Inferior parietal cortex (tissue), 1 donor: ENCODE measurements at regions not wholly inside any gene's neighbourhood (a gene's known extent, or its start where the extent isn't known, plus 50 kb on each side); places are given as distances from the start of the nearest gene placed in this dataset.
A peak's percentile ranks its signal among the peaks of the same experiment; 100 is the strongest.

Source experiments
- DNase-seq: peaks from one replicate; pipeline ENCODE4 v3.0.0-alpha.2; 2016; ENCODE audit errors: extremely low spot score

- DNase-seq: no peak
These were observed 219.9 kb downstream of the NXNL2 start for GRCh38 chr9:88754886-88755285.

DNA sequence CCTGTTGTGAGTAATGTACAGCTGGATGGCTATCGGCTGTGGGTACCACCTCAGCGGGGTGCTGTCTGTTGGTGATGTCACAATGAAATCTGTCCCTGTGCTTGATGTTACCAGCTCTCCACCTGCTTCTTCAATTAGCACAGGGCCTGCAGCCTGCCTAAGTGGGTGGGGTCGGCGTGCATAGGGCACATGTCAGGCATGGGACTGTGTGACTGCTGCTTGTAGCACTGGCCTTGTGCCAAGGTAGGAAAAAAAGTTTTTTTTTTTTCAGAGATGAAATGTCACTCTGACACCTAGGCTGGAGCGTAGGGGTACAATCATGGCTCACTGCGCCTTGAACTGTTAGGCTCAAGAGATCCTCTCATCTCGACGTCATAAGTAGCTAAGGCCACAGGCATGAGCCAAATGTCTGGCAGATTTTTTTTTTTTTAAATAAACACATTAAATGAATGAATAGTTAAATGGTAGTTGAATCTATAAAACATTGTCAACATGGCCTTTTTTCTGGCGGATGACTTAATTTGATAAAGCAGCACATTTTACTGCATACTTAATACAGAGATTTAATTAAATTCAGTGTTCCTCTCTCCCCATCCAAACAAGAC, 222.5 kb downstream of the NXNL2 start:
- no peak for DNase-seq

DNA sequence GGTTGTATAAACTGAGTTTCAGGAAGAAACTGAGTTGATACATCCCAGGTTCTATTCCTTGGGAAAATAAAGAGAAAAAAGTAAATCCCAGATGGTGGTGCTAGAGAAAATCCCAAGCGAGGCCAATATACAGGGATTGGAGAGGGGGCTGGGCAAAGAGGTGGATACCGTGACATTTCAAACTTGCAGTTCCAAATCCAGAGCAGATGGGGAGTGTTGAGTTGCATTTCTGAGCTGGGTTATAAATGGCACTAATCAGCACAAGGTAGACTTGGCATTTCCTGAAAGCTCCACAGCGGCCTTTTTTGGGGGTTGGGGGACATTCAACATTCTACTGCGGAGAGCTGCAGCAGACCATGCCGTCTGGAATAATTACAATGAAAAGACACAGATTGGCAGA, 224.4 kb downstream of the NXNL2 start:
- no peak for DNase-seq

GRCh38 chr9:88766778-88767503, 224.3 kb upstream of the S1PR3 start:
- DNase-seq: no peak

DNA sequence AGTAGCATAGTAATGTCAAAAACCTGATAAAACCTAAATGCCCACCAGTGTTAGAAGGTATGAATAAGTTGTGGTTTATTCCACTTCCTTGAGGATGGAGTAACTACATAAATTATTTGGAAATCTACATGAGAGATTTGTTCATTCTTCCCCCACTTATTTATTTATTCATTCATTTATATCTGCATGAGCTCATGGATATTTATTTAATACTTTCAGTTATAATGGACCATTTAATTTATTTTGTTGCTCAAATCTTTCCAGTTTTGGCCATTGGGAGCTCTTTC, 223.8 kb upstream of the S1PR3 start:
- DNase-seq: no peak

- no peak for DNase-seq
These were observed 218.7 kb upstream of the S1PR3 start for GRCh38 chr9:88772575-88772974.

DNA sequence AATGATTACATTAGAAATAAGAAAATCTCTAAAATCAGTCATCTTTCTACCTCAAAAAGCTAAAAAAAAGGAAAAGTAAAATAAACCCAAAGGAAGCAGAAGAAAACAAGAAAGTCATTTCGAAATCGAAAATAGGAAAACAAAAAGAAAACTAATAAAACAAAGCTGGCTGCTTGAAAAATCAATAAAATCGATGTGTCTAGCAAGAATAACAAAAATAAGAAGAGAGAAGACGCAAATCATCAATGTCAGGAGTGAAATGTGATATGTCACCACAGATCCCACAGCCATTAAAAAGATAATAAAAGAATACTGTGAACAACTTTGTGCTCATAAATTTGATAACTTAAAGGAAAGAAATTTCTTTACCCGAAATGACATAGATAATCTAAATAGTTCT, 218.1 kb upstream of the S1PR3 start:
- no peak for DNase-seq

- no peak for DNase-seq
These were observed 217.5 kb upstream of the S1PR3 start for GRCh38 chr9:88773627-88774244.

GRCh38 chr9:88775037-88775471, 216.2 kb upstream of the S1PR3 start:
- no peak for DNase-seq

DNA sequence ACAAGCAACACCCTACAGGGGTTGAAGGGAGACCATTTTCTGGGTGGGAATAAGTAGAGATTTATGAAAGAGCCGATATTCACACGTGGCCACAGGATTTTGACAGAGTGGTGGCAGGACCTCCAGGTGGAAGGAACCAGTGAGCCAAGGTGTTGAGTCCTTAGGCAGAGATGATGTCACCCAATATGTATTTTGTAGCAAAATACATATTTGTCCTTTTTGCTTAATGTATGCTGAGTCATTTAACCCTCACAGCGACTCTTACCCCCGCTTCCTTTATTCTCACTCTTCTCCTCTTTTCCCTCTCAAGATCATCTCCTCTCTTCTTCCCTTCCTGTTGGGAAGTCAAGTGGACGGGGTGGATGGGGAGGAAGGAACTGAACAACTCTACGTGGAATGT, 215.7 kb upstream of the S1PR3 start:
- DNase-seq: no peak

GRCh38 chr9:88775966-88776365, 215.3 kb upstream of the S1PR3 start:
- DNase-seq: no peak

DNA sequence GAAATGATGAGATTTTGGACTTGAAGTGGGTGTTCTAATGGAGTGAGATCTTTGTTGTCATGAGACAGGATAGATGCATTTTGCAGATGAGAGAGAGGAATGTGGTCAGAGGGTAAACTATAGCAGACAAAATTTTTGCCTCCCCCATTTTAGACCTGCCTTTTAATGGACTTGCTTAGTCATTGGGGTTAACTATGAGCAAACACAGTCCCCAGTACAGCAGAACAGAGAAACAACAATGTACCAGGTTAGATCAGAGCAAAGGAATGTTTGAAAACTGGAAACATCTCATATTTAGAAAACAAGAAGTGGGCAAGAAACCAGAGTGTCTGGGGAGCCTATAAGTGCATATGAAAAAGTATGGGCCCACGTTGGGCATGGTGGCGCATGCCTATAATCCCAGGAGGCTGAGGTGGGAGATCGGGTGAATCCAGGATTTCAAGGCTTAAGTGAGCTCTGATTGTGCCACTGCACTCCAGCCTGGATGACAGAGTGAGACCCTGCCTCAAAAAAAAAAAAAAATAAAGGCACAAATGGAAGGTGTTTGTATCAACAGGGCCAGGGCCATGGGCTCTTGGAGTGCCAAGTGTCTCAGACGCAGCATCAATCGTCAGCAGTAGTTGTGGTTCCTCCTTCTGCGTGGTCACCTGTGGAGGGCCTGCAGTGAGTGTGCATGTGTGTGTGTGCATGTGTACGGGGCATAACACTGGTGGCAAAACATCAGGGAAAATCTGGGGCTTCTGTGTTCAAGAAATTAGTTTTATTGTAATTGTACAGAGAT, 214.4 kb upstream of the S1PR3 start:
- DNase-seq: no peak

GRCh38 chr9:88777498-88778312, 213.6 kb upstream of the S1PR3 start:
- no peak for DNase-seq

DNA sequence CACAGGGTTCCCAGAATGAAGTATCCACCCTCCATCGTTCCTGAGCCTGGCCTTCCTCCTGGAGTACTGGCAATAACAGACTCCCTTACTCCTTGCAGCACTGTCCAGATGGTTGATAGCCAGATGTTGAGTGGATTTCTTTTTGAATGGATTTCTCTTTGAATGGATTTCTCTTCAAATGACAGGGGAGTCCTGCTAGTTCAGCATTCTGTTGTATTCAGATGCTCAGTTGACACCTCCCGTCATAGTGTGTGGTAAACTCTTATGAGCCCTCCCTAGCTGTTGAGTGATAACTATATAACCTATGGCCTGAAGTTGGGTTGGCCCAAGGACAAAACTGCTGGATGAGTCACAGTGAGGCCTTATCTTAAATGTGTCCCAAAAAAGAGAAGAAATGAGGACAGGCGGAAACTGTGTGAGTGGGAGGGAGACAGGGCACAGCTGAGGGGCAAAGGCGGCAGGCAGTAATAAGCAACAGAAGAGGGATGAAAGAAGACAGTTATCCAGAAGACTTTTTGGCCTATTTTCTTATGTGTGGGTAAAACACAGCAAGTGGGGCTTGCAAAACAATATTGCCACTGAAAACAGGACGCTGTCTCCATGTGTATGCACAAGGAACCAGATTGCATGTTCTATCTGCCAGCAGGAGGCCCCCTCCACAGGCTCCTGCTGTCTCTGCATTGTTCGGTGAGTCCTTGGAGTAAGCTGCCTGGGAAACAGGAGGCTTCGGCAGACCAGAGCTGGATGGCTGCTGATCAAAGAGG, 209.5 kb upstream of the S1PR3 start:
- peak; percentile 22 for DNase-seq

- no peak for DNase-seq
These were observed 208.1 kb upstream of the S1PR3 start for GRCh38 chr9:88782931-88783710.

DNA sequence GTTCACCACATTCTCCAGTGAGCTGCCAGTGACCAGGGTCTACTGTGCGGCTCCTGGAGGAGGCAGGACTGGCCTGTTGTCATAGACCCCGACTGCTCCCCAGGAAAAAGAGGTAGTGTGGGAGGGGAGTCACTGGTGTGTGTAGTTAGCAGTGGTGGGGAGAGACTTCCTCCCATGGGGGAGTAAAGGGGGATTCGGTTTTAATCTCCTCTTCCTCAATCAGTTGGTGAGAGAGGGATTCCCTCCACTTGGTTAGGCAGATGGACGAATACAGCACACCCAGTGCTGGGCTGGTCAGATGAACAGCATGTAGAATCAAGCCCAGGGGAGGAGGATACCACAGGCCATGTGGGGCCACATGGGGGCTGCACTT, 207.6 kb upstream of the S1PR3 start:
- DNase-seq: no peak

DNA sequence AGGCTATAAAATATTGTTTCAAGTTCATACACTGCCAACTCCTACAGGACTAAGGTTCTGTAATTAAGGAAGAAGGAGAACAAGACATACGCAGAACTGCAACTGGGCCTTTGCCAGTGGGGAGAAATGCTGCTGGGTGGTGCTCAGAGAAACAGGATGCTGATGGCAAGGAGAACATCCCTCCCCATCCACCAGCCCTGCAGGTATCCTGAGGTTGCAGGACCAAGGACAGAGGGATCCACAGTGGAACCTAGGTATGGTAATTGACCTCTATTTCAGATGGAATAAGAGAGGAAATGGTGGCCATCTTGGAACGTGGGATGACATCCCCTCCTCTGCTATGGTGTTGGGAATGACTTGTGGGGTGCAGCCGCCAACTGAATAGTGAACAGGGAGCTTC, 206.3 kb upstream of the S1PR3 start:
- DNase-seq: no peak

GRCh38 chr9:88786291-88787079, 204.8 kb upstream of the S1PR3 start:
- no peak for DNase-seq

GRCh38 chr9:88789785-88790184, 201.5 kb upstream of the S1PR3 start:
- DNase-seq: no peak
